HepG2 (cell line): ENCODE measurements at regions not wholly inside any gene's neighbourhood (a gene's known extent, or its start where the extent isn't known, plus 50 kb on each side); places are given as distances from the start of the nearest gene placed in this dataset.

ENCODE experiments used
- ARNTL ChIP-seq: sonication (generic); formaldehyde crosslinking; IDR thresholded peaks from 2 replicates; pipeline ENCODE4 v1.4.0; 2020; ENCODE audit warnings: mild to moderate bottlenecking, missing genetic modification reagents
- CBX2 ChIP-seq, 2 experiments: fragments of 200-600 bp in 1 of 2; sonication (generic); formaldehyde crosslinking in 1 of 2; IDR thresholded peaks; 2 replicates each; pipeline versions ENCODE4 v1.7.0 to v1.8.1; 2018 to 2022; ENCODE audit warnings: low read depth in 2 of 2, low read length in 1 of 2, mild to moderate bottlenecking in 1 of 2, missing genetic modification reagents in 1 of 2
- EHMT2 ChIP-seq: fragments of 200-600 bp; sonication (generic); IDR thresholded peaks from 2 replicates; pipeline ENCODE4 v1.7.0; 2017; ENCODE audit warnings: antibody characterized with exemption, low read depth, low read length, borderline replicate concordance
- KAT7 ChIP-seq: IDR thresholded peaks from 2 replicates; pipeline ENCODE4 v1.6.1; 2018; ENCODE audit warnings: borderline replicate concordance, missing compliant biosample characterization
- MED8 ChIP-seq: sonication (generic); formaldehyde crosslinking; IDR thresholded peaks from 2 replicates; pipeline ENCODE4 v1.8.1; 2023; ENCODE audit warnings: mild to moderate bottlenecking, missing genetic modification reagents; ENCODE audit not compliant: insufficient replicate concordance
- NR2F1 ChIP-seq, 2 experiments: fragments of 450-650 bp in 1 of 2; formaldehyde crosslinking in 1 of 2; IDR thresholded peaks; 2 replicates each; pipeline versions ENCODE4 v1.5.0 to v1.6.1; 2016 to 2020; ENCODE audit warnings: mild to moderate bottlenecking in 1 of 2, missing compliant biosample characterization in 1 of 2, missing genetic modification reagents in 1 of 2, moderate library complexity in 1 of 2
- ONECUT2 ChIP-seq: sonication (generic); formaldehyde crosslinking; IDR thresholded peaks from 2 replicates; pipeline ENCODE4 v1.4.0; 2020; ENCODE audit warnings: missing genetic modification reagents
- PHF8 ChIP-seq: sonication (generic); formaldehyde crosslinking; IDR thresholded peaks from 2 replicates; pipeline ENCODE4 v1.5.0; 2020; ENCODE audit warnings: missing genetic modification reagents
- ZBTB7B ChIP-seq: sonication (generic); formaldehyde crosslinking; IDR thresholded peaks from 2 replicates; pipeline ENCODE4 v1.4.0; 2020; ENCODE audit warnings: missing genetic modification reagents
- ZNF253 ChIP-seq: sonication (generic); formaldehyde crosslinking; IDR thresholded peaks from 2 replicates; pipeline ENCODE4 v1.8.0; 2022; ENCODE audit warnings: mild to moderate bottlenecking, missing genetic modification reagents, borderline replicate concordance
- ZNF501 ChIP-seq: sonication (generic); formaldehyde crosslinking; IDR thresholded peaks from 2 replicates; pipeline ENCODE4 v1.5.1; 2020; ENCODE audit warnings: mild to moderate bottlenecking, moderate library complexity, missing genetic modification reagents
- TF ChIP-seq, protein P1 (sequence below): sonication (generic); formaldehyde crosslinking; IDR thresholded peaks from 2 replicates; pipeline ENCODE4 v1.4.0; 2020; ENCODE audit warnings: missing genetic modification reagents
- TF ChIP-seq, protein P2 (sequence below): sonication (generic); formaldehyde crosslinking; IDR thresholded peaks from 2 replicates; pipeline ENCODE4 v1.5.0; 2020; ENCODE audit warnings: missing genetic modification reagents
- TF ChIP-seq, protein P3 (sequence below): sonication (generic); formaldehyde crosslinking; IDR thresholded peaks from 2 replicates; pipeline ENCODE4 v1.4.0; 2020; ENCODE audit warnings: low read depth, mild to moderate bottlenecking, missing genetic modification reagents
- TF ChIP-seq, protein P4 (sequence below): IDR thresholded peaks from 2 replicates; pipeline ENCODE4 v1.6.1; 2016; ENCODE audit warnings: missing compliant biosample characterization, missing genetic modification reagents, borderline replicate concordance

DNA sequence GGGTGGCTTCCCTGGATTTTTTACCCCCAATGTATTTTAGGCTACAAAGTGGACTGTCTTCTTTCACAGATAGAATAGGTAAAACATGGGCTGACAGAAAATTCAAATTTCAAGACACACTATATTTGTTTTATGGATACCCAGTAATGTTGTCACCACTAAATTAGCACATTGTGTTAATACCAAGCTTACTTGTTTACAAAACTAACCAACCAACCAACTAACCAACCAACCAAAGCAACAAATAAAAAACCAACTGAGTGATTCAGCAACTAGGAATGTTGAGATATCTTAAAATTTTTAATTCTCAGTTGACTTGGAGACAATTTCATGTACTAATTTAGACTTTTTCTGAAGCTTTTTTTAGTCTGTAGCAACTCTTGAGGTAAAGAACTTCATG lies 69.3 kb upstream of the CTSC start (continued):
- TF ChIP-seq, protein P1, sequence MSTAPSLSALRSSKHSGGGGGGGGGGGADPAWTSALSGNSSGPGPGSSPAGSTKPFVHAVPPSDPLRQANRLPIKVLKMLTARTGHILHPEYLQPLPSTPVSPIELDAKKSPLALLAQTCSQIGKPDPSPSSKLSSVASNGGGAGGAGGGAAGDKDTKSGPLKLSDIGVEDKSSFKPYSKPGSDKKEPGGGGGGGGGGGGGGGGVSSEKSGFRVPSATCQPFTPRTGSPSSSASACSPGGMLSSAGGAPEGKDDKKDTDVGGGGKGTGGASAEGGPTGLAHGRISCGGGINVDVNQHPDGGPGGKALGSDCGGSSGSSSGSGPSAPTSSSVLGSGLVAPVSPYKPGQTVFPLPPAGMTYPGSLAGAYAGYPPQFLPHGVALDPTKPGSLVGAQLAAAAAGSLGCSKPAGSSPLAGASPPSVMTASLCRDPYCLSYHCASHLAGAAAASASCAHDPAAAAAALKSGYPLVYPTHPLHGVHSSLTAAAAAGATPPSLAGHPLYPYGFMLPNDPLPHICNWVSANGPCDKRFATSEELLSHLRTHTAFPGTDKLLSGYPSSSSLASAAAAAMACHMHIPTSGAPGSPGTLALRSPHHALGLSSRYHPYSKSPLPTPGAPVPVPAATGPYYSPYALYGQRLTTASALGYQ: no peak
- TF ChIP-seq, protein P2, sequence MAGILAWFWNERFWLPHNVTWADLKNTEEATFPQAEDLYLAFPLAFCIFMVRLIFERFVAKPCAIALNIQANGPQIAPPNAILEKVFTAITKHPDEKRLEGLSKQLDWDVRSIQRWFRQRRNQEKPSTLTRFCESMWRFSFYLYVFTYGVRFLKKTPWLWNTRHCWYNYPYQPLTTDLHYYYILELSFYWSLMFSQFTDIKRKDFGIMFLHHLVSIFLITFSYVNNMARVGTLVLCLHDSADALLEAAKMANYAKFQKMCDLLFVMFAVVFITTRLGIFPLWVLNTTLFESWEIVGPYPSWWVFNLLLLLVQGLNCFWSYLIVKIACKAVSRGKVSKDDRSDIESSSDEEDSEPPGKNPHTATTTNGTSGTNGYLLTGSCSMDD: no peak
- TF ChIP-seq, protein P3, sequence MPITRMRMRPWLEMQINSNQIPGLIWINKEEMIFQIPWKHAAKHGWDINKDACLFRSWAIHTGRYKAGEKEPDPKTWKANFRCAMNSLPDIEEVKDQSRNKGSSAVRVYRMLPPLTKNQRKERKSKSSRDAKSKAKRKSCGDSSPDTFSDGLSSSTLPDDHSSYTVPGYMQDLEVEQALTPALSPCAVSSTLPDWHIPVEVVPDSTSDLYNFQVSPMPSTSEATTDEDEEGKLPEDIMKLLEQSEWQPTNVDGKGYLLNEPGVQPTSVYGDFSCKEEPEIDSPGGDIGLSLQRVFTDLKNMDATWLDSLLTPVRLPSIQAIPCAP (CRISPR knock-in tag): no peak
- no peak for TF ChIP-seq CBX2 (IDR thresholded peaks at IDR 0.05; ENCODE audit: low read depth, low read length)
- no peak for TF ChIP-seq CBX2 (CRISPR knock-in tag; IDR thresholded peaks at IDR 0.05; ENCODE audit: low read depth)
- TF ChIP-seq ZNF501 (CRISPR knock-in tag): no peak
- TF ChIP-seq ZNF253 (CRISPR knock-in tag): no peak
- TF ChIP-seq, protein P4, sequence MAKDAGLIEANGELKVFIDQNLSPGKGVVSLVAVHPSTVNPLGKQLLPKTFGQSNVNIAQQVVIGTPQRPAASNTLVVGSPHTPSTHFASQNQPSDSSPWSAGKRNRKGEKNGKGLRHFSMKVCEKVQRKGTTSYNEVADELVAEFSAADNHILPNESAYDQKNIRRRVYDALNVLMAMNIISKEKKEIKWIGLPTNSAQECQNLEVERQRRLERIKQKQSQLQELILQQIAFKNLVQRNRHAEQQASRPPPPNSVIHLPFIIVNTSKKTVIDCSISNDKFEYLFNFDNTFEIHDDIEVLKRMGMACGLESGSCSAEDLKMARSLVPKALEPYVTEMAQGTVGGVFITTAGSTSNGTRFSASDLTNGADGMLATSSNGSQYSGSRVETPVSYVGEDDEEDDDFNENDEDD (CRISPR knock-in tag): no peak
- TF ChIP-seq ZBTB7B (CRISPR knock-in tag): no peak
- no peak for TF ChIP-seq ONECUT2 (CRISPR knock-in tag)
- TF ChIP-seq EHMT2: no peak
- no peak for TF ChIP-seq NR2F1 (CRISPR knock-in tag; IDR thresholded peaks at IDR 0.05)
- no peak for TF ChIP-seq MED8 (CRISPR knock-in tag)
- no peak for TF ChIP-seq KAT7 (CRISPR knock-in tag)
- no peak for TF ChIP-seq PHF8 (CRISPR knock-in tag)
- no peak for TF ChIP-seq ARNTL (CRISPR knock-in tag)
